ENCODE measurements at regions not wholly inside any gene's neighbourhood (a gene's known extent, or its start where the extent isn't known, plus 50 kb on each side); places are given as distances from the start of the nearest gene placed in this dataset.

DNA sequence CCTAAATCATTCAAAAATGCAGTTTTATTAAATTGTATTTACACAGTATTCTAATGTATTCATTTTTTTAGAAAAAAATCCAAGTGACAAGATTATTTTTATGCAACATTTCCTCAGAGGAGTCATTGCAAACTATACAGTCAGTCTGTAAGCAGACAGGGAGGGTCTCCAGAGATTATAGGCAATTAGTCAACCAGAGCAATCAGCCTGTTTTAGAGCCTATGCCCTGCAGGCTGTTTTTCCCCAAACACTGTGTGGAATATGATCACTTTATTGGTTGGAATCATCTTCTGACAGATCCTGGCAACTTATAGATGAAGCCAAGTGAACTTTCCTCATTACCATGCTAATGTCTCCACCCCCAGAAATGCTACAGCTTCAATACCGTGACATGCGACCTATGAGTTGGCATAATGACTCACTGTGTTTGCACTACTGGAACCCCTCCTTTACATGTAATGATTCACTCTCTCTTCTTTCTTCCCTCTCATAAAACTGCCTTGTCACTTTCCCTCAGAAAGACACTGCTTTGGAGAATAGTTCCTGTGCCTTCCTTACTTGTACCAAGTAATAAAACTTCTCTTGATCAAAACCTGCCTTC is 577.7 kb upstream of the FTMT start:
- no peaks in the 10 kb centered on the region for H3K36me3 ChIP-seq (ENCODE audit: low read depth, missing control alignments)
- no peaks in the 10 kb centered on the region for H3K4me1 ChIP-seq
- no peak overlapping the region for H3K27ac ChIP-seq
- intact Hi-C loops (cut with DNase I; ENCODE audit: low total_unique reads): no loop called here
- no peaks in the 10 kb centered on the region for H3K27me3 ChIP-seq
- no peaks in the 10 kb centered on the region for H3K9me3 ChIP-seq
- DNase-seq: no peak
- H3K4me3 ChIP-seq: no peak overlapping the region
- TF ChIP-seq, protein P1, sequence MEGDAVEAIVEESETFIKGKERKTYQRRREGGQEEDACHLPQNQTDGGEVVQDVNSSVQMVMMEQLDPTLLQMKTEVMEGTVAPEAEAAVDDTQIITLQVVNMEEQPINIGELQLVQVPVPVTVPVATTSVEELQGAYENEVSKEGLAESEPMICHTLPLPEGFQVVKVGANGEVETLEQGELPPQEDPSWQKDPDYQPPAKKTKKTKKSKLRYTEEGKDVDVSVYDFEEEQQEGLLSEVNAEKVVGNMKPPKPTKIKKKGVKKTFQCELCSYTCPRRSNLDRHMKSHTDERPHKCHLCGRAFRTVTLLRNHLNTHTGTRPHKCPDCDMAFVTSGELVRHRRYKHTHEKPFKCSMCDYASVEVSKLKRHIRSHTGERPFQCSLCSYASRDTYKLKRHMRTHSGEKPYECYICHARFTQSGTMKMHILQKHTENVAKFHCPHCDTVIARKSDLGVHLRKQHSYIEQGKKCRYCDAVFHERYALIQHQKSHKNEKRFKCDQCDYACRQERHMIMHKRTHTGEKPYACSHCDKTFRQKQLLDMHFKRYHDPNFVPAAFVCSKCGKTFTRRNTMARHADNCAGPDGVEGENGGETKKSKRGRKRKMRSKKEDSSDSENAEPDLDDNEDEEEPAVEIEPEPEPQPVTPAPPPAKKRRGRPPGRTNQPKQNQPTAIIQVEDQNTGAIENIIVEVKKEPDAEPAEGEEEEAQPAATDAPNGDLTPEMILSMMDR (IDR thresholded peaks at IDR 0.05): no peak
- TF ChIP-seq POLR2A (IDR thresholded peaks at IDR 0.05): no peak
- 64 to 76% methylated on average over 2 of the region's 2 CpGs for WGBS, 2 donors

DNA sequence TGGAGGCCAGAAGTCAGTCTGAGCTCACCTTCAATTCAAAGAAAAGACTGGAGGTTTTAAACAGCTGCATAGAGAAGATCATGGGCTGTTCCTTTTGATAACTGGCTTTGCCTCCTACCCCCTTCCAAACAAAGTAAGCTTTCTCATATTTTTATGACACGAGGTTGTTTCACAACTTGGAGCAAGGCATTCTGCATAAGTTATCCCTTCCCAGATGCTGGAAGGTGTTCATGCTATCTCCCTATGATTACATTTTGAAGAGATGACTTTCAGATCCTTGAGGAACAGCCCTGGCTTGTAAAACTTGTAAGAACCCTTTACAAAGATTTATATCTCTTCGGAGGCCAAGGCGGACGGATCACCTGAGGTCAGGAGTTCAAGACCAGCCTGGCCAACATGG is 571.9 kb upstream of the FTMT start:
- no peak overlapping the region for H3K4me3 ChIP-seq
- H3K4me1 ChIP-seq: no peaks in the 10 kb centered on the region
- 85 to 87% methylated on average over 4 of the region's 4 CpGs for WGBS, 2 donors
- no peak for TF ChIP-seq POLR2A (IDR thresholded peaks at IDR 0.05)
- TF ChIP-seq, protein P1 (IDR thresholded peaks at IDR 0.05): no peak
- H3K27me3 ChIP-seq: no peaks in the 10 kb centered on the region
- H3K36me3 ChIP-seq (ENCODE audit: low read depth, missing control alignments): no peaks in the 10 kb centered on the region
- intact Hi-C loops (cut with DNase I; ENCODE audit: low total_unique reads): no loop called here
- DNase-seq: no peak
- no peak overlapping the region for H3K27ac ChIP-seq
- H3K9me3 ChIP-seq: no peaks in the 10 kb centered on the region

DNA sequence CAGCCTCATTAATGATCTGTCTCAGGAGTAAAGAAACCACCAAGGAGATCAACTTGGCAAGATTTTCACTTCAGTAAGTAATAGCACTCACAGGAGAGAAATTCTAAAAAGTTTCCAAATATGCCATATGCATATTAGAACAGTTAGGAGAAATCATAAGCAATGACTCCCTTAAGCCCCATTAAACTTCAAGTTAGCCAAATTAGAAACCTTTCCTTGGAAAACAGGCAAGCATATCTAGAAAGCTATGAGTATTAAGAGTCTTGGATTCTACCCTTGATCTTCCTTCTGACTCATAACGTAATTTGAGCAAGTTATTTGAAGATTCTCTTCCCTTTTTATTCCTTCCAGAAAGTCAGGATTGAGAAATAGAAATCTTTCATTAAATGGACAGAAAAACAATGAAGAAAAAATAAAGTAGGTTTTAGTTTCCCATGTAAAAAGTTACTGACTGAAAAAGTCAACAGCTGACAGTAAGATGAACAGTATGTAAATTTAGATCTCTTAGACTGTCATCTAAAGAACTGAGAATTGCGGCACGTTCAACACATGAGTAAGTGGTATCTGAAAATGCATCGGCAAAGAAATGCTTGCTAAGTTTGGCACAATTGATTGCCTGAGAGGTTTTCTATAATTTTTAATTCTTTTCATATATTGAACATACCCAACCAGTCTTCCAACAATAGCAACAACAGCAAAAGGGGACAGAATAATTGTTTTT is 565.7 kb upstream of the FTMT start:
- Histone ChIP-seq H3K27ac (no peak overlapping the region), H3K36me3 (ENCODE audit: low read depth, missing control alignments) (no peaks in the 10 kb centered on the region), H3K27me3 (no peaks in the 10 kb centered on the region), H3K9me3 (no peaks in the 10 kb centered on the region), H3K4me1 (no peaks in the 10 kb centered on the region), H3K4me3 (no peak overlapping the region)
- TF ChIP-seq, protein P1 (IDR thresholded peaks at IDR 0.05): no peak
- TF ChIP-seq POLR2A (IDR thresholded peaks at IDR 0.05): no peak
- WGBS, 2 donors: 86 to 87% methylated on average over 4 of the region's 4 CpGs
- intact Hi-C loops (cut with DNase I; ENCODE audit: low total_unique reads): no loop called here
- DNase-seq: no peak

DNA sequence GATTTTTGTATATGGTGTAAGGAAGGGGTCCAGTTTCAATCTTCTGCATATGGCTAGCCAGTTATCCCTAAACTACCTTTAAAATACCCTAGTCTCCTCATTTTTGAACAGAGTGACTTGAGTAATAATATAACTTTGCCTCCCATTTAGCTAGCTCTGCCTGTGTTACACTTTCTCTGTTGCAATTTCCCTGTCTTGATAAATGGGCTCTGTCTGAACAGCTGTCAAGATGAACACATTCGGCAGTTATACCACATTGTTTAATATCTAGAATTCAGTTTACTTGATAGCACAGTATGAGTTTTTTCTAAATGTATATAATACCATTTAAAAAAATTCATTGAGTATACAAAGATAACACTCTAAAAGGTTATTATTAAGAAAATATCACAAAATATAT is 562.9 kb upstream of the FTMT start:
- Histone ChIP-seq H3K36me3 (ENCODE audit: low read depth, missing control alignments) (no peaks in the 10 kb centered on the region), H3K27ac (no peak overlapping the region), H3K4me1 (no peaks in the 10 kb centered on the region), H3K4me3 (no peak overlapping the region), H3K9me3 (no peaks in the 10 kb centered on the region), H3K27me3 (no peaks in the 10 kb centered on the region)
- intact Hi-C loops (cut with DNase I; ENCODE audit: low total_unique reads): no loop called here
- no peak for TF ChIP-seq POLR2A (IDR thresholded peaks at IDR 0.05)
- TF ChIP-seq, protein P1 (IDR thresholded peaks at IDR 0.05): no peak
- no peak for DNase-seq
- WGBS, 2 donors: 76 to 94% methylated on average over 1 of the region's 1 CpG

DNA sequence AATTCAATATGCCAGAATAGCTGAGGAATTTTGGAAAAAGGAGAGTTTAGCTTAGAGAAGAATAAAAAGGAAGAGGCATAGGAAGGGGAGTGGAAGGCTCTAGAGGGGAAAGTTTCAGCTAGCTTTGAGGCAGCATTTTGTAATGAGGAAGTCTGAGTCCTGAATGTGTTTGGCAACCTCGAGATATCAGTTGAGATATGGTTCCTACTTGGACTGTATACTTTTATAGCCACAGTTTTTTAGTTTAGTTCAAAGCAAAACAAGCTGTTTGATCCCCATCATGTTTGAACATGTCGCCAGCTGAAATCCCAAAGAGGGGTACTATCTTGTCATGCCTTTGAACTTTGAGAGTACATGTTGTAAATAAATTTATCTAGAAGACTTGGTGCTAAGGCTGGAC is 559.0 kb upstream of the FTMT start:
- Histone ChIP-seq H3K36me3 (ENCODE audit: low read depth, missing control alignments) (no peaks in the 10 kb centered on the region), H3K9me3 (no peaks in the 10 kb centered on the region), H3K4me3 (no peak overlapping the region), H3K27me3 (no peaks in the 10 kb centered on the region), H3K4me1 (no peaks in the 10 kb centered on the region), H3K27ac (no peak overlapping the region)
- TF ChIP-seq POLR2A (IDR thresholded peaks at IDR 0.05): no peak
- TF ChIP-seq, protein P1 (IDR thresholded peaks at IDR 0.05): no peak
- 57 to 63% methylated on average over 2 of the region's 2 CpGs for WGBS, 2 donors
- DNase-seq: no peak
- intact Hi-C loops (cut with DNase I; ENCODE audit: low total_unique reads): no loop called here

Measured in testis (tissue), 2 donors.